AG04450 (cell line): ENCODE measurements at regions not wholly inside any gene's neighbourhood (a gene's known extent, or its start where the extent isn't known, plus 50 kb on each side); places are given as distances from the start of the nearest gene placed in this dataset.

Source experiments
- CTCF ChIA-PET: fragments of 300-600, 350-600 bp; formaldehyde crosslinking; extraction: SDS; loops from one replicate; lab custom pipeline; 2022; ENCODE audit warnings: antibody characterized with exemption, inconsistent platforms; lab: Charles Lee
- POLR2A ChIA-PET: fragments of 350-600 bp; formaldehyde crosslinking; extraction: SDS; loops from one replicate; lab custom pipeline; 2021; ENCODE audit warnings: antibody characterized with exemption, inconsistent platforms; lab: Yijun Ruan, JAX
- DNase-seq: peaks from one replicate; pipeline ENCODE4 v3.0.0-alpha.2; 2011; ENCODE audit warnings: low read depth, low spot score
- H3K27ac ChIP-seq: one replicate; pipeline ENCODE4 v1.5.1; 2012; ENCODE audit warnings: low read depth, low read length, control low read depth
- H3K27me3 ChIP-seq: one replicate; pipeline ENCODE4 v1.6.0; 2012; ENCODE audit warnings: low read length; ENCODE audit not compliant: control insufficient read depth, insufficient read depth
- H3K4me3 ChIP-seq: 2 replicates; pipeline ENCODE4 v1.5.1; 2011; ENCODE audit warnings: mild to moderate bottlenecking, low read depth, low read length, control low read depth
- H3K9me3 ChIP-seq: 2 replicates; pipeline ENCODE4 v1.5.1; 2012; ENCODE audit warnings: low read length; ENCODE audit not compliant: control insufficient read depth, insufficient read depth
- TF ChIP-seq, protein P1 (sequence below): IDR thresholded peaks from 2 replicates; pipeline ENCODE4 v1.5.1; 2011; ENCODE audit warnings: low read depth, low read length, control low read depth, inconsistent platforms

DNA sequence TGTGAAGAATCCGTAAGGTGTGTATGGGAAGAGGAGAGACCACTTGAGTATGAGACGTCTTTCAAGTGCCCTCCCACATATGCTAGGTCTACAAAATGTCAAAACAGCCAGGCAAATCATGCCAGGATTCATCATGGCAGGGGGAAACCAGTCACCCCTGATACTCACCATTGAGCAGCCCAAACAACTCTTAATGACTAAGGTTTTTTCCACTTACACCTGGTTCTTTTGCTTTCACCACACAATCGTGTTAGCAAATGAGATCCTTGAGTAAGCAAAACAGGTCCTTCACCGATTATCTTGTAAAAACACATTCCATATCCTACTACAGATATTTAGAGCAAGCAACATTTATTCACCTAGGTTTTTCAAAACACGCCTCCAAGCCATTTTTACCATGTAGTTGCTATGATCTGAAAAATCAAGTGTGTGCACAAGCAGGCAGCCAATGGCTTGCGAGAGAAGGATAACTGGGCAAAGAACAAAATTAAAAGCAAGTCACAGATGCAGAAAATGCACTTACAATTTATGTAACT, 177.5 kb upstream of the LPP start:
- H3K27me3 ChIP-seq = no peaks in the 10 kb centered on the region
- H3K9me3 ChIP-seq = no peaks in the 10 kb centered on the region; the same call in 1 of the 2 replicates
- no peak overlapping the region for H3K27ac ChIP-seq
- H3K4me3 ChIP-seq = no peak overlapping the region
- POLR2A ChIA-PET = no interaction called here
- TF ChIP-seq, protein P1, sequence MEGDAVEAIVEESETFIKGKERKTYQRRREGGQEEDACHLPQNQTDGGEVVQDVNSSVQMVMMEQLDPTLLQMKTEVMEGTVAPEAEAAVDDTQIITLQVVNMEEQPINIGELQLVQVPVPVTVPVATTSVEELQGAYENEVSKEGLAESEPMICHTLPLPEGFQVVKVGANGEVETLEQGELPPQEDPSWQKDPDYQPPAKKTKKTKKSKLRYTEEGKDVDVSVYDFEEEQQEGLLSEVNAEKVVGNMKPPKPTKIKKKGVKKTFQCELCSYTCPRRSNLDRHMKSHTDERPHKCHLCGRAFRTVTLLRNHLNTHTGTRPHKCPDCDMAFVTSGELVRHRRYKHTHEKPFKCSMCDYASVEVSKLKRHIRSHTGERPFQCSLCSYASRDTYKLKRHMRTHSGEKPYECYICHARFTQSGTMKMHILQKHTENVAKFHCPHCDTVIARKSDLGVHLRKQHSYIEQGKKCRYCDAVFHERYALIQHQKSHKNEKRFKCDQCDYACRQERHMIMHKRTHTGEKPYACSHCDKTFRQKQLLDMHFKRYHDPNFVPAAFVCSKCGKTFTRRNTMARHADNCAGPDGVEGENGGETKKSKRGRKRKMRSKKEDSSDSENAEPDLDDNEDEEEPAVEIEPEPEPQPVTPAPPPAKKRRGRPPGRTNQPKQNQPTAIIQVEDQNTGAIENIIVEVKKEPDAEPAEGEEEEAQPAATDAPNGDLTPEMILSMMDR = no peak
- DNase-seq = no peak
- CTCF ChIA-PET = no interaction called here

DNA sequence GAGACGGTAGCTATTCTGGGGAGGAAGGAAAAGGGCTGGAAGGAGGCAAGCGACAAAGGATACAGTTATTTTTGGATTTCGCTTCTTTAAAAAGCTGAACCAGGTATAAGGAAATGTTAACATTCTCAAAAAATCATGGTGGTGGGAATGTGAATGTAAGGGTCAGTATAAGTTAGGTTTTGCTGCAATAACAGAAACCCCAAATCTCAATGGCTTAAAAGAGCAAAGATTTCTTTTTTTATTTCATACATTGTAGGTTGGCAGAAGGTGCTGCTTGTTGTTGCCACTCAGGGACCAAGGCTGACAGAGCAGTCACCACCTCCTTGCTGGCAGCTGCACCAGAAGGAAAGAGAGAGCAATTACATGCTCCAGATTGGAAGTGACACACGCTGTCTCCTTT, 176.3 kb upstream of the LPP start:
- Histone ChIP-seq H3K27me3 (no peaks in the 10 kb centered on the region), H3K9me3 (no peaks in the 10 kb centered on the region; the same call in 1 of the 2 replicates), H3K27ac (no peak overlapping the region), H3K4me3 (no peak overlapping the region)
- TF ChIP-seq, protein P1 = no peak
- no peak for DNase-seq
- ChIA-PET CTCF (no interaction called here), POLR2A (no interaction called here)

DNA sequence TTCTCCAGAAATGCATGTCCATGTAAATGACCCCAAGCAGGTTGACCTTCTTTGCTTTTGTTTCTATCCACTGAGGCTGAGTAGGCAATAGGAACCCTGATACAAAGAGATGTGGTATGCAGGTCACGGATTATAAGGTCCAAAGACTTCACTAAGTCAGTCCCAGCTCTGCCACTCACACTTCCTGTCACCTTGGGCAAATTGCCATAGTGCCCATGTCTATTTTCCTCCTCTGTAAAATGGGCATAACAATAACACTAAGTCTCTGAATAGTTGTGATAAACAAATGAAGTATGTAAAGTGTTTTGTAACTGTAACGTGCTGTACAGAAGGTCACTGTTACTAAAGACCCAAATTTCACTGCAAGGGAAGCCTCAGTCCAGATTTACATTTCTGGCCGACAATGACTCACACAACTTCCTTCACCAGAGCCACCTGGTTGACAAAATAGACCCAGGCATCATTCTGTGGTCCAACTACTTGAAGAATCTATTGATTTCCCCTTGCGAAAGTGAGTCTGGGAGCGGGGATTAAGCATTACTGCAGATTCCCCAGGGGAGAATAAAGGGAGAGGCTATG, 175.4 kb upstream of the LPP start:
- POLR2A ChIA-PET = no interaction called here
- H3K27me3 ChIP-seq = no peaks in the 10 kb centered on the region
- TF ChIP-seq, protein P1 = no peak
- CTCF ChIA-PET = no interaction called here
- DNase-seq = no peak
- H3K27ac ChIP-seq = no peak overlapping the region
- no peaks in the 10 kb centered on the region; the same call in 1 of the 2 replicates for H3K9me3 ChIP-seq
- H3K4me3 ChIP-seq = no peak overlapping the region

DNA sequence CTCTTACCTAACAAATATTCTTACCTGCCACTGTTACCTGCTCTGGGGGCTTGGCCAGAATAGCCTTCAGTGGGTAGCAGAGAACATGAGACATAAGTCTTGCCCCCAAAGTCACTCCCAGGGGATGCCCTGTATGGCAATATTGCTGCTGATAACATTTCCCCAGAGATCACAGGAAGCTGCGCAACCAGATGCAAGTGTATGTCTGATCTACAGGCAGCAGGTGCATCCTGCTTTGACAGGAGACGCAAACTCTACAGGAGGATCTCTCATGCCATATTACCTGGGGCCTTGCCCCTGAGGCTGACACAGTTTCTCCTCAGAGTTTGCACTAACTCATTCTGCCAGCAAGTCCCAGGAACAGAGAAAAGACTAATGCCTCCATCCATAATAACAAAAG, 174.4 kb upstream of the LPP start:
- Histone ChIP-seq H3K9me3 (no peaks in the 10 kb centered on the region; the same call in 1 of the 2 replicates), H3K4me3 (no peak overlapping the region), H3K27ac (no peak overlapping the region), H3K27me3 (no peaks in the 10 kb centered on the region)
- TF ChIP-seq, protein P1 = no peak
- no peak for DNase-seq
- POLR2A ChIA-PET = no interaction called here
- CTCF ChIA-PET = no interaction called here

DNA sequence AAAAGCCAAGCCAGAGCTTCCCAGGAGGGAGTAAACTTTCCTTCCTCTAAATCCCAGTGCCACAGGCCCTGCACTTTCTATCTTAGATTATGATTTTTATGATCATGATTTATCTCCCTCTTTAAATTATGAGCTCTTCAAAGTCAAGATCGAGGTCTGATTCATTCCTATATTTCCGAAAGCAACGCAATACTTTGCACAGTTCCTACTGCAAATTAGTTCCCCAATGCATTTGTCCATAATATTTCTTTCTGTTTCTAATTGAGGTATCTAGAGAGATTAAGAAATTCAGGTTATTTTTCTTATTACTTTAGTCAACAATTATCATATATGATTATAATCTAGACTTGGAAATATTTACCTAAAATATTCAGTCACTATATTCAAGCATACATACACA, 173.1 kb upstream of the LPP start:
- DNase-seq = no peak
- H3K4me3 ChIP-seq = no peak overlapping the region
- H3K27ac ChIP-seq = no peak overlapping the region
- ChIA-PET POLR2A (no interaction called here), CTCF (no interaction called here)
- H3K9me3 ChIP-seq = no peaks in the 10 kb centered on the region; the same call in 1 of the 2 replicates
- H3K27me3 ChIP-seq = no peaks in the 10 kb centered on the region
- TF ChIP-seq, protein P1 = no peak
